T-helper 1 cell (primary cell): ENCODE measurements at regions not wholly inside any gene's neighbourhood (a gene's known extent, or its start where the extent isn't known, plus 50 kb on each side); places are given as distances from the start of the nearest gene placed in this dataset.

ENCODE experiments used
- DNase-seq, 5 donors: peaks; one replicate each; pipeline ENCODE4 v3.0.0-alpha.2; 2012 to 2020

DNA sequence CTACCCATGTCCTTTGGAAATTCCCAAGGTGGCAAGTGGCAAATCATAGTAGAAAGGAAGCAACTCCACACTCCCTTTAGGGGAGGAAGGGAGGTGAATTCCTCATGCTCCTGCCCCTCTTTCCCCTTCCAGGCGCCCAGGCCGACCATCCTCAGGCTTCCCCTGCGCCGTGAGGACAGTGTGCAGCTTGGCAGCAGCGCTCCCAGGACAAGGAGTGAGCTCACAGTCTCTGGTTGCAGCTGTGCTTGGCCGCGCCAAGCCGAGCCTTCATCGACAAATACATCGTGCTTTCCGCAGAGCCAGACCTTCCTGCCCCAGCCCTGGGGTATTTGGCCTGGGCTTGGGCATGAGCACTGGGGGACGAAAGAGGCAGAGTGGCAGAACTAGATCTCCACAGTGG, 112.6 kb downstream of the ENGASE start:
- no peak for DNase-seq

DNA sequence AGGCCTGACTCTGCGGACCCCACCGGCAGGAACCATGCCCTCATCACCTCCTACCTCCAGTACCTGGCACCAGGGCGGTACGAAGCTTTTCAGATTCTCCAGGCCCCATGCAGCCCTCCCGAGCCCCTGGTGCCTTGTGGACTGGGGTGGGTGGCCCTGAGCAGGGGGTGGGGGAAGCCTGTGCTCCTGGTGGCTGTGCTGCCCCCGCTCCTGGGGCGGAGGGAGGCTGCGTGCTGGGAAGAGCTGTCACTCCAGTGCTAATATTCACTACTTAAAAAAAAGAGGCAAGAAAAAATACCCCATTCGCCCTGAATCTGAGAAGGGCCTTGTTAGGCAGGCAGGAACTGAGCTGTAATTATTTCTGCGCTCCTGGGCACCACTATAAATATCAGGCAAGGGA, 111.8 kb downstream of the ENGASE start:
- DNase-seq: no peak

DNA sequence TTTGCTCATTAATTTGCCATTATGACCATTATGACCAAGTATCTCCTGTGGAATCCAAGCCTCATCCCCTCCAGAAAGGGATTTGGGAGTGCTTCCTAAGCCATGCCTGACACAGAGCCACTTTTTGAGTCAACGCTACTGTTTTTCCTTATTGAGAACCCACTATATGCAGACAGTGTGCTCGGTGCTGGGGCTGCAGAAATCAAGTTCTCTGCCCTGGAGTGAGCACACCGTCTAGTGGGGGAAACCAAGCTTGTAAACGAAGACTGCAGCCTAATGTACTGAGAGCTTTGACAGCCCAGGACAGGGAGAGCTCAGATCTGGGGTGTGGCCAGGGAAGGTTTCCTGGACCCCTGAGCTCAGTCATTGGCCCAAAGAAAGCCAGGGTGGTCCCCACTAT, 111.0 kb downstream of the ENGASE start:
- no peak for DNase-seq

DNA sequence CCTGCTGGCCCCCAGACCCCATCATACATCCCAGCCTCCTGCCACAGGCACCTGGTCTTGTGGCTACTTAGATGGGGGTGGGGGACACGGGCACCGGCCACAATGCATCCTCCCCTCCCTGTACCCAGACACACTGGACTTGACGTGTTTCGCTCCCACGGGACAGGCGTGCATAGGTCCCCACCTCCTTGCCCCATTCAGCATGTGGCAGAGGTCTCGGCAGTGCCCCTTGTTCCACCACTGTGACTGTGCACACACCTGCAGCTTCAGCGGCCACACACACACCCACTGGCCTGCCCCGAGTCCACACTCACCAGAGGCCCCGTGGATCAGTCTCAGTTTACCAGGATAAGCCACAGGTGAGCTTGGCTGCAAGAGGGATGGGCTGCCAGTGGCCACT, 109.6 kb downstream of the ENGASE start:
- no peak for DNase-seq

DNA sequence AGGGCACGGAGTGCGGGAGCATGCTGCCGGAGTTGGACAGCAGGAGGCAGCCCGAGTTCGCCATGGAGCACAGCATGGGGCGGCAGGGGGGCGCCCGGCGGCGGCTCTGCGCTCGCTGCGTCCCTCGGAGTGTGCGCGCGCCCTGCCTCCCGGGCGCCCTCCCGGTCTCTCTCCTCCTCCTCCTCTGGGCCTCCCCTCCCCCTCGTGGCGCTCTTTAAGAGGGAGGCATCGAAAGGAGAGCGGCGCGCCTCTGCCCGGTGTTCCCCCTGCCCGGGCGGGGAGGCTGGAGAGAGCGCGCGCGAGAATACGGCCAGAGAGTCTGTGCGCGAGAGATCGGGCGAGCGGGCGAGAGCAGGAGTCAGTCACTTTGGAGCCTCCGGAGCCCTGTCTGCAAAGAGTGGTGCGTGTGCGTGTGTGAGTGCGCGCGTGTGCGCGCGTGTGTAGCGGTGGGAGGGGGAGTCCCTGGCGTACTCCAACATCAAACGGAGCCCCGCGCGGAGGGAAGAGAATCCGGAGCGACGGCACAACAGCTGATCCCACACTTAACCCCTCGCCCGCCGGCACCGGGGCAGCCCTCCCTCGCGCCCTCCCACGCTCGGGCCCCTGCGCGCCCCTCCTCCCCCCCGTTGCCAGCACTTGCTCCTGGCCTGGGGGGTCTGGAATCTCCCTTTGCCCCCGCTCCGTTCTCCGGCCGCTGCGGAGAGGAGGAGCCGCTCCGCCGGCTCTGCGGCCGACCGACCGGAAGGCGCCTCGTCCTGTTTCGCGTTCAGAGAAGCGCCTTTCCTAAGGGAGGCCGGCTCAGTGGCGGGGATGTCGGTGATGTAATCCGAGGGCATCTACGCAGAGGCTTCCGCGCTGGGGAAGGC, 108.9 kb downstream of the ENGASE start:
- DNase-seq: no peak

DNA sequence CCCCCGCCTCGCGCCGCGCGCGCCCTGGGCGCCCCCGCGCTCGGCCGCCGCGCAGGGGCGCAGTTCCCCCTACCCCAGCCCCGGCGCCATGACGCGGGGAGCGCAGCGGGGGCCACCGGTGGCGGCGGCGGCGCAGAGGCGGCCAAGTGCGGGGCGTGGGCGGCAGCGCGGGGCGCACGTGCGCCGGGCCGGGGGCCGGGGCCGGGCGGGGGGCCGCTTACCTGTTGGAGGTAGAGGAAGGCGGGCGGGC, 108.3 kb downstream of the ENGASE start:
- no peak for DNase-seq

DNA sequence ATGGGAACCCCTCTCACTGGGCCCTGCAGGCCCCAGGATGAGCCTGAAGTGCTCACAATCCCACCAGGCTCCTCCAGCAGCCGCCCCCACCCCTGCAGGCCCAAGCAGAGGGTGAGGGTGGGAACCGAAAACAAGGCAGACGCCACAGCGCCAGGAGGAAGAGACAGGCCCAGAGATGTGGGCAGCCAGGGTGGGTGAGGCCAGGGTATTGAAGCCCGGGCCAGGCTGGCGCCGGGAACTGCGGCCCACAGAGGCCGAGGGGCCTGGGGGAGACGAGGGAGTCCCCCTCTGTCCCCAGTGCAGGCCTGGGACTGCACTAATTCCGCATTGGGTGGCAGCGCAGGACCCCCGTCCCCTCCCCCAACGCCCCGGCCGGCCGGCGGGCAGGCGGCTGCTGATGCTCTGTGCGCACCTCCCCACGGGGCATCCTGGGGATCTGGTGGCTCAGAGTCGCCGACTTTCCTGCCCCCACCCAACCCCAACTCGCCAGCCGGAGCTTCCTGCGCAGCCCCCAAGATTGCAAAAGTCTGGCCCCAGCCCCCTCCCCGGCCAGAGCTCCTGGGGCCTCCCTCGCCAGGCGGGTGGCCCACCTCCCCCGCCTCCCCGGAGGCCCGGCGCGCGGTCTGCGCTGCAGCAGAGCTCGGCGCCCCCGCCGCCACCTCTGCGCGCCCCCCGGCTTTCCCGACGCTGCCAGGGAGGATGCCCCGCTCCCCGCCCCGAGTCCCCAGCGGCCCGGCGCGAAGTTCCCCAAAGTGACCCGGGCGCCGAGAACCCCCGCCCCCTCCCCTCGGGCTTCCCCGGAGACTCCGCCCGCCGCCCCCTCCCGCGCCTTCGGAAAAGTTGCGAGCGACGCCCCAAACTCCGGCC, 107.8 kb downstream of the ENGASE start:
- no peak for DNase-seq

DNA sequence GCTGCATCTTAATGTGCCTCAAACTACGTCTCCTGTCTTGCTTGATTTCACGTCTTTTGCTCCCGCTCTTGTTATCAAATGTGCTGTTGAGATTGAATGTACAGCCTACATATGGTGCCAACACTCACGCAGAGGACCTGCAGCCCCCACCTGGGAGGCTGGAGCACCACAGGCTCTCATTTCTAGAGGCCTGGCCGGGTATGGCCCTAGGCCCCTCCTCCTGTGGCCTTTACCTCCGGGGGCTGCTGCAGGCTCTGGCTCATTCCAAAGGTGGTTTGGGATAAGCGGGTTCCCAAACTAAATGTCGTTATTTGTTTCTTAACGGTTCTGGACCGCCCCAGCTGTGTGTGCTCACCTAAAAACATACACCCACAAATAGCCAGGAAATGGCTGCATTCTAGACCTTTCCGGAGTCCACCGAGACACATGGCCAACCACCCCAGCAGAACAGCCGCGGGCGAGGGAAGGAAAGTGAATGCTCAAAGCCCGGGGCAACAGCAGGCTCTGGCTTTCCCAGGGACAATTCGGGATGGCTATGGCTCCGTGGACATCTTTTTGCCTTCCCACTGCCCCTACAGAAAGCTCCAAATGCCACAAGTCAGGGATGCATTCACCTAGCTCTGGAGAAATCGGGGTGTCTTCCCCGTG, 105.9 kb downstream of the ENGASE start:
- no peak for DNase-seq

DNA sequence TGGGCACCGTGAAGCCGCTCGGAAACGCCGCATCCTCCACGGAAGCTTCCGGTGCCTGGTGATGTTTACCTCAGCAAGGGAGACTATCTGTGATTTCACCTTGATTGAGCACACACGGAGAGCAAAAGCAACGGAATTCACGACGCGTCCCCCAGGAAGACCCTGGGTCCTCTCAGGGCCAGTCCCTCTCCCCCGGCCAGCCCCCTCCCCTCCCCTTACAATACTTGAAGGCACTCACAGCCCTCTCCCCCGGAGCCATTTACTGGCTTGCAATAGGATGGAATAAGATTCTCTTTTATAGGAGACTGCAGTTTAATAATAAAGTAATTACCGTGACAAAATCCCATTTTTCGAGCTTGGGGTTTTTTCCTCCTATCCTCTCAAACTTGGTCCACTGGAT, 104.7 kb downstream of the ENGASE start:
- no peak for DNase-seq

DNA sequence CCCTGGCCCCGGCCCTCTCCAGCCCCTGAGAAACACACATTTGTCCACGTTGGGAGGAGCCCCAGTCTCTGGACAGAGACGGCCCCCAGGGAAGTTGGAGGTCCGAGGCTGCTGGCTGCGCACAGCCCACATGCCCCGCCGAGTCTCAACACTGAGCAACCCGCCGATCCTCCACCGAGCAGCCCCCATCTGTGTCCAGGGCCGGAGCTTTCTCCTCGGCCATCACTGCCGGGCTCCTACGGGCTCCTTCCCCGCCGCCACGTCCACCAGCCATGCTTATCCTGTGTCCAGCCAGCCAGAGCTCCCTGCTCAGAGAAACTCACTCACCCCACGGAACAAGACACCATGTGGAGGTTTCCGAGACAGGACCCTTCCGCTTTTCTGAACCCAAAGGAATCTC, 103.3 kb downstream of the ENGASE start:
- no peak for DNase-seq

DNA sequence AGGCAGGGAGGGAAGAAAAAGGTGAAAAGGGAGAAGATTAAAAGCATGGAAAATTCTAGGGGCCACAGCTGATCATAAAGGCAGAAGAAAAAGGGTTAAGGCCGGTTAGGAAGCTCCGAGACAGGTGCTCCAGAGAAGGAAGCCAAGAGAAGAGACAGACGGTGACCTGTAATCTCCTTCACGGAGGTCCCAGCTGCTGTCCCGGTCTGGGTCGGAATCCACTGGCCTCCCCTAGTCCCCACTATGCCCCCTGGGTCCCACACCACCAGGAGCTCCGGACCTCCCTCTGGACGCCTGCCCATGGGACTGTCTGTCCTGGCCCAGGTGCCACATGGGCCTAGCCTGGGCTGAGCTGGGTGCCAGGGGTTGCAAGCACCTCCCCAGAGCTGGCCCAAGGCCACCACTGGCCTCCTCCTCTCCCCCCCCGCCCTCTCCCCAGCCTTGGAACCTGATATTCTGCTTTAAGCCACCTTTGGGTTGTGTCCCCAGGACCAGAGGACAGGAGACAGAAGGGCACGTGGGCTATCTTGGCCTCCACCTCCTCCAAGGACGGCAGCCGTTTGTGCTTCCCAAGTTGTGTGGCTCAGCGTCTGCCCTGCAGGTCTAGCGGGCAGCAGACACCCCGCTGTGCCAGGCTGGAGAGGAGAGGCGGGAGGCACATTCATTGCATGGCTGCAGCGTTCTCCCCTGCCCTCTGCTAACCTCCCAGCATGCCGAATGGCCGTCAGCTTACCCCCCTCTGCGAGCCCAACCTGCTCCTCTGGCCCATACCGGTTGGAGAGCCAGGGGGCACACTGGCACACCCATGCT, 102.4 kb downstream of the ENGASE start:
- DNase-seq: no peak

DNA sequence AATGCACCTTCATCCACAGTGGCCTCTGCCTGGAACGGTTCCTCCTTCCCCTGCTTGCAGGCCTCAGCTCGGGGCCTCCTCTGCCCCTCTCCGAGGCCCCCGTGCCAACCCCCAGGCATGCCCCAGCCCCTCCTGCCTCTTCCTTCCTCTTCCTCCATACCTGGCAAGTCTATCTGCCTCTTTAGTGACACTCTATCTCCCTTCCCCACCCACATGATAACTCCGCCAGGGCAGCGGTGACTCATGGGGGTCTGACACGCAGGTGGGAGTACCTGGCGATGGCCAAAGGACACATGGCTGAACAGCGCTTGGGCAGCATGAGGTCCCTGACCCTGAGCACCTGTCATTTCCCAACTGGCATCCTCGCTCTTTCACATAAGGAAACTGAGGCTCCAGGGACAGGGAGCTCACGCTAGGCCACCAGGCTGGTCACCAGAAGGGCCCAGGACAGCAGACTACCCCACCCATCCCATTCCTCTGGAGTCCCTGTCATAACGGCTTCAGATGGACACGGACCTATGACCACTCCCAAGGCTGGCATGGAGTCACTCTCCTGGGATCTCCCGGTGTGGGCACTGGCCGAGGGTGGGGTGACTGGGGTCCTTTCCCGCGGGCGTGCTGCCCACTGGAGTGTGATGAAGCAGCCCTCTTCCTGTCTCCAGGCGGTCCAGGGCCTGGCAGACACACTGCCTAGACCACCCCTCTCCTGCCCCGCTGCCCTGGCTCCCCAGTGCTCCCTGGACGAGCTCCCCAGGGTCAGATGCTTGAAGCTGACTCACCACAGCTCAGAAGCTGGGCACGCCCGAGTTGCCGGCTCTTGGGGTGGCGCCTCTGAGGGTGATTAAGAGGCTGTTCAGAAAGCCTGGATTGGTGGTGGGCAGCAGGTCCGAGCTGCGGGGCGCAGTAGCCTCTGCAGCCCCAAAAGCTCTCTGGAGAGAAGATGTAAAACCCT, 100.6 kb downstream of the ENGASE start:
- no peak for DNase-seq

DNA sequence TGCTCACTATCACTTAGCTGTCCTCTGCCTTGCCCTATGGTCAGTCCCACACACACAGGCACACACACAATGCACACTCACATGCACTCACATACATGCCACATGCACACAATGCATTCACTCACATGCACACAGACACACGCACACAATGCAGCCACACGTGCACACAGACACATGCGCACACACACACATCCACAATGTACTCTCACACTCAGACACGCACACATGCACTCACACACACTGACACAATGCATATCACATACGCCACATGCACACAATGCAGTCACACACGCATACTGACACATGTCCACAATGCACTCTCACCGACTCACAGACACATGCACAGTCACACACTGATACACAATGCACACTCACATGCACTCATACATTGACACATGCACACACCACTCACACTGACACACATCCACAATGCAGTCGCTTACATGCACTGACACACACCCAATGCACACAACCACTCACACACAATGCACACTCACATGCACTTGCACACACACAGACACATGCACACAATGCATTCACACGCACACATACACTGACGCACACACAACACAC, 99.7 kb downstream of the ENGASE start:
- no peak for DNase-seq

DNA sequence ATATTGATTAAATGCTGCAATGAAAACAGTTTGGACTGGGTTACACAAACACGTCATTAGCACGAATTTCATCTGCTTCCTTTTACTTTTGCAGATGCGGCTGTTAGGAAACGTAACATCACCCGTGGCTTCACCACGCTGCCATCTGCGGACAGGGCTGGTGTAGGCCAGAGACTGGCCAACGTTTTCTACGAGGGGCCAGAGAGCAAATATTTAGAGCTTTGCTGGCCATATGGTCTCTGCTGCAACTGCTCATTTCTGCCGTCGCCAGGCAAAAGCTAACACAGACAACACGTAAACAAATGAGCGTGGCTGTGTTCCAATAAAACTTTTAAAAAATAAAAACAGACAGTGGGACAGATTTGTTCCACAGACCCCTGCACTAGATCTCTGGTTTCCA, 96.6 kb downstream of the ENGASE start:
- no peak for DNase-seq

DNA sequence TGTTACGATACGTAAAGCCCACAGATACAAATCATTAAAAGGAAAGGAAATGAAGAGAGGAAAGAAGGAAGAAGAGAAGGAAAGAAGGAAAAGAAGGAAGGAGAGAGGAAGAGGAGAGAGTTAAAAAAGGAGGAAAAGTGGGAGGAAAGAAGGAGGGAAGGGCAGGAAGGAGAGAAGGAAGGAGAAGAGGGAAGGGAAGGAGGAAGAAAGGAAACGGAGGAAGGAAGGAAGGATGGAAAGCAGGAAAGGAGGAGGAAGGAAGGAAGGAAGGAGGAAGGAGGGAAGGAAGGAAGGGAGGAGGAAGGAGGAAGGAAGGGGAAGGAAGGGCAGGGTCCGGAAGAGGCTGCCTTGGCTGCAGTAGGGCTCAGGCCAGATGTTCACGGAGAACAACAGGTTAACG, 95.2 kb downstream of the ENGASE start:
- no peak for DNase-seq

DNA sequence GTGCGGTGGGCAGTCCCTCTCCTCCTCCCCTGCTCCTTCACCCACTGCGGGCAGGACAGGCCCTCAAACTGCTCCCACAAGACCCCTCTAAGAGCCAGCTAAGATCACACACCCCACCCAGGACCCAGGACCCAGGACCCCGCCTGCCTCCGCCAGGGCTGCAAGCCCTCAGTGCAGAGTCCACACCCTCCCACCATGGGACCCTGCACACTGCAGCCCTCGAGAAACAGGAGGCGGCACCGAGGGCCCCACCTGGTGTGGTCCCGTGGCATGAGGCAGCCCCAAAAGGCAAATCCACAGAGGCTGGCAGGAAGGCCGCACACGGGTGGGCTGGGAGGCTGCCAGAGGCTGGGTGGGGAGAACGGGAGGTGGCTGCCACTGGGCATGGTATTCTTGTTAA, 94.7 kb downstream of the ENGASE start:
- no peak for DNase-seq

DNA sequence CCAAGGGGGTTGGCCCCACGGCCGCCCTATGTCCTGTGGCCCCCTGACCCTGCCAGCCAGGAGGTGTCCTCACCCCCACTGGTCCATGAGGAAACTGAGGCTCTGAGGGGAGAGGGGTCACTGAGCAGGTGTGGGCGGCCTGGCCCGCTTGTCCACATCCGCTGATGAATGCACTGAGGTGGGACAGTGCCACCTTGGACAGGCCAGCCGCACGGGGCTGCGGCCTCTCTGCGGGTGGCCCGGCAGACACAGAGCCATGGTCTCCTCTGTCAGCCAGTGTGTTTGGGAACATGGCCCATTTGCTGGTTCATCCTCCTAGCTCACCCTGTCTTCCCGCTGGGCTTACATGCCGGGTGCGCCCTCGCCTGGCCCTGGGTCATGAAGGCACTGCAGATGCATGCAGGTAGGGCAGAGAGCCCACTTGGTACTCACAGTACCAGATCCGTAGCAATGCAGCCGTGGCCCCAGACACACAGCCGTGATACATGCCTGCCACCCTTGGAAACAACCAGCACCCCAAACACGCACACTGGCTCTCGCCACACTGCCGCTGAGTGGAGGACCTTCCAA, 93.9 kb downstream of the ENGASE start:
- no peak for DNase-seq

DNA sequence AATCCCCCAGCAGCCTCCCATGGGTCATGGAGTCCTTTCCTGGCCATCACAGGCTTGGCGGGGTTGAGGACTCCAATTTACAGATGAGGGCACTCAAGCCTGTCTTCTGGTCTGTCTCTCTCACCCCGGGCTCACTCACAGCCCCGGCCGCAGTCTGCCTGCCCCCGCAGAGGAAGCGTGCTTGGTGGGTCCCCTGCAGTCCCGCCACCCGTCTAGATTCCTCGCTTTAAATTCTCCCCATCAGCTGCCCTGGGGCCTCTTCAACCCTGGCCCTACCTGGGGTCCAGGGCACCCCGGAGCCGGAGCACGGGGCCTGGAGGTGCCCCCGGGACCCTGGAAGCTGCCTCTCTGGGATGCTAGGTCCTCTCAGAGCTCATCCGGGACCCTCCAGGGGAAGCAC, 92.9 kb downstream of the ENGASE start:
- DNase-seq: no peak

DNA sequence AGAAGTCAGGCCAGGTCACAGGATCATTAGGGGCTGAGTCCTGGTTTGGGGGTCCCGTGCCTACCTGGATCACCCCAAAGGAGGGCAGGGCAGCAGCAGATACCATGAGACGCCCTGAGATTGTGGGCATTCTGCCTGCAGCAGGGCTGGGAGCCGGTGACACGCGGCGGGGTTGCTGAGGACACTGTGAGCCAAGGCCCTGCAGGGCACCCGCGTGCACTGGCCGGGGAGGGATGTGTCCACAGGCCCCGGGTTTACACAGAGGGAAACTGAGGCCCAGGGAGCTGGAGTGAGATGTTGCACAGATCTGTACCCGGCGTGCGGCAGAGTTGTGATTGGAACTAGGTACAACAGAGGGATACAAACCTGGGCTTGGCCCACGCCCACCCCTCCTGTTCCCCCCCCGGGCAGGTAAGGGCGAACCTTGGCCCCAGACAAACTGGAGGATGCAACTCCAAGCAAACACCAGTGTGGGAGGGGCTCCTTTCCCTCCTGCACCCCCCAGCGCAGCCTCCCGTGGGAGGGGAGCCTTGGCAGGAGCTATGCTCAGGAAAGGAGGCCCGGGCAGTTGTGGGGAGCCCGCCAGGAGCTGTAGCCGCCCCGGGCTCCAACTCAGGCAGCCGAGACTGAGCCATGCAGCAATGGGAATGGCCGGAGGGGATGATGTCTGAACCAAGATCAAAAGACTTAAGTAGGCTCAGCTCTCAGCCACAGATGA, 91.3 kb downstream of the ENGASE start:
- no peak for DNase-seq

DNA sequence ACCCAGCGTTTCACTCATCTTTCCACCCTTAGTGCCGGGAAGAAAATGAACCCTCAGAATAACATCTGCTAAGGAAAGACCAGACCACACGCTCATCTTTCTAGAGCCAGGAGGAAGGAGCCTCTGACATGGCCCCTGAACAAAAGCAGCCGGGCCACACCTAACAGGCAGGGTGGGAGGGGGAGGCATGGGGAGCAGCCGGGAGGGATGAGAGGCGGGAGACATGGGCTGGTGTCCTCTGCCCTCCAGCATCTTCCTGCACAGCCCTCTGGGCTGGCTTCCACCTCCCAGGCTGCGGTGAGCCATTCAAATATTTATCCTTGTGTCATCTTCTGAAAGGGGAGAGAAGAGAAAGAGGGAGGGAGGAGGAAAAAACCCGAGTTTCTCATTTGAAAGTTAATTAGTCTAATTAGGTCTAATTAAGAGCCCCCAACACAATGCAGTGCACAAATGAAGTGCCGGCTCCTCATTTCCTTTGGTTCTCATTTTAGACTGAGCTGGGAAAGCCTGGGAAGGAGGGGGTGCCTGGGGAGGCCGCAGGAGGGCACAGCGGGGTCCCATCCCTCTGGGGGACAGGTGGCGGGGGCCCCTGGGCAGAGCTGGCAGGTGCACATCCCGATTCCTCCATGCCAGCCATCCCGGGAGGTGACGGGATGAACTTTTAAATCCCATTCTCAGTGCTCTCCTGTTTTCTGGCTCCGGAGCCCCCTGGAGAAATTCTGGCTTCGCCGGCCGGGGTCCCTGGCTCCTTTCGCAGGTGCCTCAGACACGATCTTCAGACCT, 90.5 kb downstream of the ENGASE start:
- no peak for DNase-seq
